ENCODE measurements at regions not wholly inside any gene's neighbourhood (a gene's known extent, or its start where the extent isn't known, plus 50 kb on each side); places are given as distances from the start of the nearest gene placed in this dataset.
A peak's percentile ranks its signal among the peaks of the same experiment; 100 is the strongest.

DNA sequence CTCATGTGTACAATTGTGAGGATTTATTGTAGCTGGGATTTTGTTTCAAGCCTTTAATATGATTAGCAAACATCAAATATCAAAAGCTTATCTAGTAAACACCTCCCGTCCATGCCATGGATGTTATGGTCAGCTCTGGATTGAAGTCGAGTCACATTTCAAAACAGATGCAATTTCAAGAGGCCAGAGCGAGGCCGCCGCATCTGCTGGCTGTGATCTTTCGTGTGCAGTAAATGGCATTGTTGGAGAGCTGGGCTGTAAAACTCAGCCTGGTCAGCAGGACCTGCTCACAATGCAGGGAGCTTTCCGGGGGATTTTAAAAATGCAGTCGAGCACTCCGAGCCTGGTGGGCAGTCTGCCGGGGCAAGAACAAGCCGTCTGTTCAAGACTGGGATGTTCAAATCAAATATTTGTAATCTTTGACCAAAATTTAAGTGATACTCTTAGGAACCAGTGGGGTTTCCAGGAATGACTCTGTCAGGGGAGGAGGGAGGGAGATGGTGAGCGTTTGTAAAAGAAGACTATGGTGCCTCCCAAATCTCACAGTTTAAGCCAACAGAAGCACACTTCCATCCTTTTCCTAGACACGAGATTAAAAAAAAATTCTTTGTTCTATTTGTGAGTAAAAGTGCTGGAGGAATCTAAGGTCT, 97.6 kb downstream of the MYCN start:
- Histone ChIP-seq H2AFZ (ENCODE audit: low read length) (no peak overlapping the region), H3K9me3 (ENCODE audit: control insufficient read depth, low read depth, low read length) (no peaks in the 10 kb centered on the region), H3K4me2 (ENCODE audit: insufficient read depth, insufficient read length, low read length) (no peak overlapping the region), H2BK20ac (ENCODE audit: low read depth, low read length, poor library complexity, severe bottlenecking) (no peak overlapping the region), H4K91ac (ENCODE audit: insufficient read length, low read depth, low read length) (no peak overlapping the region), H3K27ac (ENCODE audit: insufficient read length, low read depth, low read length) (no peak overlapping the region), H4K20me1 (ENCODE audit: control insufficient read depth, insufficient read depth, insufficient read length) (no peaks in the 10 kb centered on the region), H4K8ac (replicated peaks; ENCODE audit: insufficient read length, low read depth, low read length) (no peak overlapping the region), H3K79me2 (ENCODE audit: insufficient read depth, low read length) (no peaks in the 10 kb centered on the region), H3K4ac (ENCODE audit: low read depth, low read length) (no peak overlapping the region), H2BK12ac (ENCODE audit: insufficient read length, low read depth, low read length) (no peak overlapping the region), H2BK15ac (ENCODE audit: low read depth, low read length) (no peak overlapping the region), H2AK5ac (ENCODE audit: insufficient read length, low read length) (no peak overlapping the region), H3K23ac (ENCODE audit: insufficient read length, low read depth, low read length) (no peak overlapping the region), H3K9ac (ENCODE audit: extremely low read depth, insufficient read length, low read length) (no peak overlapping the region), H4K5ac (ENCODE audit: insufficient read length, low read depth, low read length) (no peak overlapping the region), H3K79me1 (ENCODE audit: insufficient read depth, low read depth, low read length, poor library complexity, severe bottlenecking) (no peaks in the 10 kb centered on the region), H2BK5ac (ENCODE audit: insufficient read length, low read length) (no peak overlapping the region), H2BK120ac (ENCODE audit: low read depth, low read length, poor library complexity, severe bottlenecking) (no peak overlapping the region), H3K56ac (ENCODE audit: insufficient read length, low read depth, low read length) (no peak overlapping the region), H3K14ac (ENCODE audit: insufficient read depth, low read length) (no peak overlapping the region), H3K23me2 (ENCODE audit: insufficient read length, low read depth, low read length, poor library complexity, severe bottlenecking) (no peaks in the 10 kb centered on the region), H3K27me3 (ENCODE audit: insufficient read depth, low read length) (no peaks in the 10 kb centered on the region), H3K4me1 (ENCODE audit: insufficient read depth, low read length) (no peaks in the 10 kb centered on the region; the same call in 1 of the 2 replicates), H3T11ph (ENCODE audit: low read length) (no peak overlapping the region), H3K18ac (ENCODE audit: insufficient read length, low read depth, low read length) (no peak overlapping the region)
- Mint-ChIP-seq H3K36me3 (ENCODE audit: insufficient read depth in 1 of 3, low read depth in 3 of 3) (no peaks in the 10 kb centered on the region; a peak in 1 of 7 replicates), H3K27ac (peak overlapping the region in 1 of 3 experiments; percentile 18; a peak in 2 of 7 replicates), H3K4me1 (peaks cover 40 to 45% of the 10 kb centered on the region in 2 experiments), H3K4me3 (no peak overlapping the region), H3K9me3 (no peaks in the 10 kb centered on the region), H3K27me3 (ENCODE audit: low read depth) (no peaks in the 10 kb centered on the region; the same call in 1 of the 2 replicates)
- DNase-seq: no peak
- TF ChIP-seq CTCF (conservative IDR thresholded peaks at IDR 0.05): no peak
- no CpG with 5 or more reads among the region's 13 CpGs for WGBS (ENCODE audit: extremely low coverage, insufficient read length, low lambda C conversion rate)

Measured in H9 (cell line).